ENCODE measurements at regions not wholly inside any gene's neighbourhood (a gene's known extent, or its start where the extent isn't known, plus 50 kb on each side); places are given as distances from the start of the nearest gene placed in this dataset.

GRCh38 chr4:161203865-161204264 lies 959.9 kb downstream of the FSTL5 start:
- TF ChIP-seq CTCF (IDR thresholded peaks at IDR 0.05; ENCODE audit: extremely low read depth, insufficient read depth, missing control alignments) = no peak
- in situ Hi-C loops (cut with MboI; ENCODE audit: low pct_unique_long_range_greater_than_20kb, low sequenced_read_pairs, unreplicated experiment) = no loop called here
- no peak for DNase-seq (ENCODE audit: low spot score)

- no peak for DNase-seq (ENCODE audit: low spot score)
- TF ChIP-seq CTCF (IDR thresholded peaks at IDR 0.05; ENCODE audit: extremely low read depth, insufficient read depth, missing control alignments) = no peak
- in situ Hi-C loops (cut with MboI; ENCODE audit: low pct_unique_long_range_greater_than_20kb, low sequenced_read_pairs, unreplicated experiment) = no loop called here
These were observed 965.9 kb downstream of the FSTL5 start for GRCh38 chr4:161197912-161198311.

- in situ Hi-C loops (cut with MboI; ENCODE audit: low pct_unique_long_range_greater_than_20kb, low sequenced_read_pairs, unreplicated experiment) = no loop called here
- no peak for DNase-seq (ENCODE audit: low spot score)
- no peak for TF ChIP-seq CTCF (IDR thresholded peaks at IDR 0.05; ENCODE audit: extremely low read depth, insufficient read depth, missing control alignments)
These were observed 966.3 kb downstream of the FSTL5 start for GRCh38 chr4:161197474-161197873.

- TF ChIP-seq CTCF (IDR thresholded peaks at IDR 0.05; ENCODE audit: extremely low read depth, insufficient read depth, missing control alignments) = no peak
- in situ Hi-C loops (cut with MboI; ENCODE audit: low pct_unique_long_range_greater_than_20kb, low sequenced_read_pairs, unreplicated experiment) = no loop called here
- no peak for DNase-seq (ENCODE audit: low spot score)
These were observed 974.3 kb downstream of the FSTL5 start for GRCh38 chr4:161189286-161190134.

GRCh38 chr4:161188578-161188977 lies 975.2 kb downstream of the FSTL5 start:
- DNase-seq (ENCODE audit: low spot score) = no peak
- in situ Hi-C loops (cut with MboI; ENCODE audit: low pct_unique_long_range_greater_than_20kb, low sequenced_read_pairs, unreplicated experiment) = no loop called here
- no peak for TF ChIP-seq CTCF (IDR thresholded peaks at IDR 0.05; ENCODE audit: extremely low read depth, insufficient read depth, missing control alignments)

GRCh38 chr4:161187569-161187968 lies 976.2 kb downstream of the FSTL5 start:
- in situ Hi-C loops (cut with MboI; ENCODE audit: low pct_unique_long_range_greater_than_20kb, low sequenced_read_pairs, unreplicated experiment) = no loop called here
- TF ChIP-seq CTCF (IDR thresholded peaks at IDR 0.05; ENCODE audit: extremely low read depth, insufficient read depth, missing control alignments) = no peak
- DNase-seq (ENCODE audit: low spot score) = no peak
